ENCODE measurements at regions not wholly inside any gene's neighbourhood (a gene's known extent, or its start where the extent isn't known, plus 50 kb on each side); places are given as distances from the start of the nearest gene placed in this dataset.
A peak's percentile ranks its signal among the peaks of the same experiment; 100 is the strongest.

DNA sequence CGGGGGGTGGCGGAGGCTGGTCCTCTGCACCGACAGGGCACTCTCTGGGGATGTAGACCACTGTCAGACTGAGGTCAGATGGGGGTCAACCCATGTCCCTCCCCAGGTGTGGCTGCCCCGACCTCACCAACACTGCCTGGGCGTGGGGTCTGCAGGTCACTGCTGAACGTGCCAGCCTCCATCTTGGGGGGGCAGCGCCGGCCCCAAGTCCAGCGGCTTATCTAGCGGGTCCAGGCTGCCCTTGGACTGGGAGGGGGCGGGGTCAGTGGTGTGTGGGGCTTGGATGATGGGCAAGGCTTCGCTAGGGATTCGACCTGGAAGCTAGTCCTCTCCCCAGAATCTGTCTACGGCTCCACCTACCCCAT lies 178.2 kb downstream of the IGLL1 start:
- Histone ChIP-seq H4K20me1 (peaks cover 28% of the 10 kb centered on the region), H3K9me3 (no peaks in the 10 kb centered on the region), H3K9ac (0 out of 2 replicates have a peak overlapping the region, but pooled peaks have one; percentile 80), H3K36me3 (no peaks in the 10 kb centered on the region), H3K27me3 (no peaks in the 10 kb centered on the region), H3K27ac (no peak overlapping the region), H3K4me3 (peak overlapping the region; percentile 59; the same call in 1 of the 2 replicates), H3K4me2 (peak overlapping the region; percentile 95), H3K4me1 (peaks cover 72% of the 10 kb centered on the region)
- TF ChIP-seq Cebpa-rat (IDR thresholded peaks at IDR 0.05) = no peak

DNA sequence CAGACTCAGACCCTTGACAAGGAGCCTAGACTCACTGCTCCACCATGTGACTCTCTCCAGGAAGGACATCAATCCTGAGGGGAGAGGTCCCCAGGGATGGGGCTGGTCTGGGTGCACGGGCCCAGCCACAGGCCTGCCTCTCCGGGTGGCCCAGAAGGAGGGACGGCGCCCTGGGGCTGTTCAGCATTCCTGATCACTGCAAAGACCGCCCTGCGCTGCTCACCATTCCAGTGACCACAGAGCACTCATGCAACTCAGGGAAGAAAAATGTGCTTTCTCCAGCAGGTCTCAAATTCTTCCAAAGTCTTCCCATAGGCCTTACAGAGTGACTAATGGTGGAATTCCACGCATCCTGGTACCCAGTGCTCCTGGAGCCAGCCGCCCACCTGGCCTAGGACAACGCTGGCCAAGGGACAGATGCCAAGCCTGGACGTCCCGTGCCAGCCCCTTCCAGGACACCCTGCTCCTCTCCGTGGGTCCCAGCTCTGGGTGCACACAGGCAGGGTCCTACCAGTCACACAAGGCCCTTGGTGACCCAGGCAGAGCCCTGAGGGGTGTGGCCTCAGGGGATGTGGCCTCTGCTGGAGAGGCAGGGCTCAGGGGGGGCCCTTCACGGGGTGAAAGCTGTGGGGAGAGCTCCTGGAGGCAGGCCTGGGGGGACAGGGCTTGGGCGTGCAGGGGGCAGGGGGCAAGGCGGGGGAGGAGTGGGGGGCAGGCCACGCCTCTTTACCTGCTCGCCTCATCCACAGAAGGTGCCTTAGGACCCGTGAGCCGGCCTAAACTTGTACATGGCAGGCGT lies 178.8 kb downstream of the IGLL1 start:
- H3K27ac ChIP-seq = no peak overlapping the region
- H3K4me1 ChIP-seq = peaks cover 78% of the 10 kb centered on the region
- H3K4me3 ChIP-seq = no peak overlapping the region
- H3K4me2 ChIP-seq = peak overlapping the region; percentile 95
- H4K20me1 ChIP-seq = peaks cover 28% of the 10 kb centered on the region
- H3K27me3 ChIP-seq = no peaks in the 10 kb centered on the region
- H3K9ac ChIP-seq = no peak overlapping the region
- no peaks in the 10 kb centered on the region for H3K36me3 ChIP-seq
- no peaks in the 10 kb centered on the region for H3K9me3 ChIP-seq
- TF ChIP-seq Cebpa-rat (IDR thresholded peaks at IDR 0.05) = no peak

DNA sequence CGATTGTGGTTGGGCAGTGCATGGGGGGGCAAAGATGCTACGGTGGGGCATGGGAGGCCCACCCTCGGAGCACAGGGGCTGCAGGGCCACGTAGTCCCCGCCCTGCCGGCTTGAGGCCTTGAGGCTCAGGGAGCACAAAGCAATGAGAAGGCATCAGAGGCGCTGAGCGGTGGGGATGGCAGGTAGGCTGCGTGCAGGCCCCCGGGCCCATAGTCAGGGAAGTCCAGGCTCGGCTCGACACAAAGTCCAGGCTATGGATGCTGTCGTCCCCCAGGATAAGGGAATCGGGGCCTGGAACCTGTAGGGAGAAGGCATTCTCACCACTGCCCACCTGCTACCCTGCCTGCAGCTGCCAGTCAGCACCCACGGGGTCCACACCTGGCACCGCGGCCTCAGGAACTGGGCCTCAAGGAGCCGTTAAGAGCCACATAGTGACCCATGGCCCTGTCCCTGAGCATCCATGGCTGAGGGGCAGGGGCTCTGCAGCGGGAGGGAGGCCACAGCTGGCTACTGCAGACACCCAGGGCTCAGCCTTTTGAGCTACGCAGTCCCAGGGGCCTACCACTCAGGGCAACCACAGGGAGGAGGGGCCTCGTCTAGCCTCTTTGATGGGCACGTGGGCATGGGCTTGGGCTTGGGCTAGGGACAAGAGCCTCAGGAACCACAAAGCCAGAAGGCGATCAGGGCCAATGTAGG lies 179.7 kb downstream of the IGLL1 start:
- H4K20me1 ChIP-seq = peaks cover 28% of the 10 kb centered on the region
- H3K9me3 ChIP-seq = no peaks in the 10 kb centered on the region
- no peak for TF ChIP-seq Cebpa-rat (IDR thresholded peaks at IDR 0.05)
- H3K4me3 ChIP-seq = no peak overlapping the region
- H3K9ac ChIP-seq = no peak overlapping the region
- H3K4me2 ChIP-seq = peak overlapping the region; percentile 88
- H3K4me1 ChIP-seq = peaks cover 87% of the 10 kb centered on the region
- H3K27ac ChIP-seq = no peak overlapping the region
- no peaks in the 10 kb centered on the region for H3K27me3 ChIP-seq
- H3K36me3 ChIP-seq = no peaks in the 10 kb centered on the region

DNA sequence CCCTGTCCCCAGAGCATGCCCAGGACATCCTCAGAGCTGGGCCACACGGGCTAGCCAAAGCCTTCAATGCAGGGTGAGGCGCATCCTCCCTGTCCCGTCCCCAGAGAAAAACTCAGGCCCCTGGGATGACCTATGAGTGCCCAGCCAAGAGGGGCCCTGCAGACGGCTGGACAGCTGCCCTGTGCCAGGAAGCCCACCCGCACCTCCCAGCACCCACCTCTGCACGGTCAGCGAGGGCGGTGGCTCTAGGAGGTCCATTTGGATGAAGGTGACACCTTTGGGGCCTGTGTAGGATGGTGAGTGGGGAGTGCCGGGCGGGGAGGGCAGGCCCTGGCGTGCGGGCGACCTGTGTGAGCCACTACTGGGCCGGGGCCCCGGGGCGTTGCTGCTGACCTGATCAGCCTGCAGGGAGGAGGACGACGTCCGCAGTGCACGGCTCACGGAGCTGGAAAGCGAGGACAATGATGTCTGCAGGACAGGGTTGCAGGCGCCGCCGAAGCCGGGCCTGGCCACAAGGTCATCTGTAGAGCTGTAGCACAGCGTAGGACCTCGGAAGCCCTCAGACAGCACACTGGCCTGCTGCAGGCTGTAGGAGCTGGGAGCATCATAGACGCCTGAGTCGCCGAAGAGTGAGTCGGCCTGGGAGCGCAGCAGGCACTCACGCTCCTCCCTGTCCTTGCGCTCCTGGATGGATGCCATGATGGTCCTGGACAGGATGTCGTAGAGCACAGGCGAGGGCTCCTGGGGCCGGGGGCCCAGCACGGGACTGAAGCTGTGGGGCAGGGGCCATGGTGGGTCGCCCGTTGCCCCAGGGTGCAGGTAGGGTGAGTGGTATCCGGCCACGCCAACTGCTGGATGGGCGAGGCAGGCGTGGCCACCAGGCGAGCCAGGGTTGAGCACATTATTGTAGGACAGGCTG lies 180.5 kb downstream of the IGLL1 start:
- no peak for TF ChIP-seq Cebpa-rat (IDR thresholded peaks at IDR 0.05)
- Histone ChIP-seq H3K4me3 (no peak overlapping the region), H3K27me3 (no peaks in the 10 kb centered on the region), H3K27ac (no peak overlapping the region), H3K9ac (no peak overlapping the region), H3K36me3 (no peaks in the 10 kb centered on the region), H3K4me2 (peak overlapping the region; percentile 88), H3K4me1 (peaks cover 95% of the 10 kb centered on the region), H3K9me3 (no peaks in the 10 kb centered on the region), H4K20me1 (peaks cover 28% of the 10 kb centered on the region)

DNA sequence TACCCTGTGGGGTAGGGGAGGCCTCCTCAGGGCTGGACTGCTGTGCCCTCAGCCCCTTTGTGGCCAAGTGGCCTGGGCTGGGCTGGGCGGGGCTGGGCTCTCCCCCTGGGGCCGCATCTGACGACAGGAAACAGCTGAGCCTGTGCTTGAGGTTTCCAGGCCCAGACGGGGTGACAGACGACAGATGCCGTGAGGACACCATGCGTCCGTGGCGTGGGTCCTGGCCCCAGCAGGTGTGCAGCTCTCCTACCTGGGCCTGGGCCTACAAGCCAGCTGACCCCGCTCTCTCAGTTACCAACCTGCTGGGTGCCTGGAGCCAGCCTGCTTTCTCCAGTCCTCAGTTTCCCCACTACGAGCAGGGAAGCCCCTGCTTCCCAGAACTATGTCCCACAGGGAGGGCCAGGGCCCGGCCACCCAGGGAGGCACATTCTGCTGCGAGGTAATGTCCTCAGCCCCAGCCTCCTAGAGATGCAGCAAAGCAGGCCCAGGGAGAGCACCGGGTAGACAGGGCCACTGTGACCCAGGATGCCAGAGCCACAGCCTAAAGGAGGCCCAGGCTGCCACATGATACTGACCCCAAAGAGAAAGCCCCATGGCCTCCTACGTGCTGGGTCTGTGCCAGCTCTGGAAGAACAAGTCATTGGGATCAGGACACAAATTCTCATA lies 181.3 kb downstream of the IGLL1 start:
- H3K27me3 ChIP-seq = no peaks in the 10 kb centered on the region
- H4K20me1 ChIP-seq = peaks cover 28% of the 10 kb centered on the region
- H3K36me3 ChIP-seq = no peaks in the 10 kb centered on the region
- H3K27ac ChIP-seq = peak overlapping the region; percentile 35; the same call in 1 of the 2 replicates
- peak overlapping the region; percentile 29; the same call in 1 of the 2 replicates for H3K9ac ChIP-seq
- no peak for TF ChIP-seq Cebpa-rat (IDR thresholded peaks at IDR 0.05)
- peaks cover 99% of the 10 kb centered on the region for H3K4me1 ChIP-seq
- H3K4me3 ChIP-seq = no peak overlapping the region
- peak overlapping the region; percentile 88 for H3K4me2 ChIP-seq
- H3K9me3 ChIP-seq = no peaks in the 10 kb centered on the region

DNA sequence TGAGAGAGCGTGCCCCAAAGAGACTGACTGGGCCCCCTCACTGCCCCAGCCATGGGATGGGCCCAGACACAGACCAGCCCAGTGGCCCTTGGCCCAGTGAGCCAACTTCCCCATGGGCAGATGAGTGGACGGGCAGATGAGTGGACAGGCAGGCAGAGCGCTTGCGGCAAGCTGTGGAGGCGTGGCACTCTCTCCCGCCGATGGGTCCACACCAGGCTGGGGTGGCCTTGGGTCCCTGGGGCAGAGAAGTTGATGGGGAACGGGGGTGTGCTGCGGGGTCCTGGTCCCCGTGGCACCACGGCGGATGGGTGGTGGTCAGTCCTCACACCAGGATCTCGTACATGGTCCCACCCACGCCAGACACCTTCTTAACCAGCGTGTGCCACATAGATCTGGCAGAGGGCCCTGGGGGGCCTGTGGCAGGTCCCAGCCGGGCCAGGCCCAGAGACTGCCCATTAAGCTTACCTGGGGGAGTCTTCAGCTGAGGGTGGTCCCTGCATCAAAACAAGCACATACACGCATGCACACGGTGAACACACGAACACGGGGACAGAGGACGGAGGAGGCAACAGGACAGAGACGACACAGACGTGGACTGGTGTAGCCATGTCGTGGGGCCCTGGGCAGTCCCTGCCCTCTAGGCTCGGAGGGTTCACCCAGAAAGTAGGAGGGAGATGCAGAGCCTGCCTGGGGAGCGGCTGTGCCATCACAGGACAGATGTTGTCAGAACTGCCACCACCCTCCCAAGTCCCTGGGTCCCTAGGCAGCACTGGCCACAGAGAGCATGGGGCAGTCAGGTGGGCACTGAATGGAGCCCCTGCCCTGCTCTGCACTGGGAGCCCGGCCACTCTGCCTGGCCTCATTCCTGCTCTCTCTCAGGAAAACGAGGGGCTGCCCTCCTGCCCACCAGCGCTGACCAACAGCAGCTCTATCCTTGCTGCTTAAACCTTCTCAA lies 182.2 kb downstream of the IGLL1 start:
- Histone ChIP-seq H3K36me3 (no peaks in the 10 kb centered on the region), H3K4me2 (peak overlapping the region; percentile 88), H3K4me1 (peaks cover 99% of the 10 kb centered on the region), H4K20me1 (peaks cover 28% of the 10 kb centered on the region), H3K27me3 (no peaks in the 10 kb centered on the region), H3K9me3 (no peaks in the 10 kb centered on the region), H3K27ac (peak overlapping the region; percentile 35), H3K4me3 (no peak overlapping the region), H3K9ac (peak overlapping the region; percentile 29; the same call in 1 of the 2 replicates)
- no peak for TF ChIP-seq Cebpa-rat (IDR thresholded peaks at IDR 0.05)

DNA sequence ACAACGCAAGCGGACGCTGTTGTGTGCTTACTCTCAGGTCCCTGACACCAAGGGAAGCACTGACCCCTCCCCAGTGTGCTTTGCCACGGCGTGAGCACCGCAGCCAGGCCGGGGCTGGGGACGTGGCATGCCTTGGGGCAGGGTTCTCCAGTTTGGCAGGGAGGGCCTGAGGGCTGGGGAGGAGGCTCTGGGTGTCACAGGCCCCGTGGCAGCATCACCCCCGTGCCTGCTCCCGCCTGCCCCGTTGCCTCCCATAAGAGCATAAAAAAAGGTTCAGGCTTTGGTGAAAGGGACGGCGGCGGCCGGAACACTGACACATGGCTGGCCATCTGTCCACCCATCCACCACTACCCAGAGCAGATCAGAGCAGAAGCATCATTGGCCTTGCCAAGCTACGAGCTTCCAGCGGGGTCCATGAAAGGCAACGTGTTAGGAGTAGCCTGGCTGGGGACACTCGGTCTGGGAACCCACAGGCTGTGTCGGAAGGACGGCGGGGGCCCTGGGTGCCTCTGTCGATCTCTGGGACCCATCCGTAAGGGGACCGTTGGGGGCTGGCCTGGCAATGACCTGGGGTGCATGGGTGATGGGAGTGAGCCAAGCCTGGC lies 183.0 kb downstream of the IGLL1 start:
- H3K9me3 ChIP-seq = no peaks in the 10 kb centered on the region
- no peaks in the 10 kb centered on the region for H3K27me3 ChIP-seq
- peaks cover 100% of the 10 kb centered on the region for H3K4me1 ChIP-seq
- no peak for TF ChIP-seq Cebpa-rat (IDR thresholded peaks at IDR 0.05)
- peak overlapping the region; percentile 66; the same call in 1 of the 2 replicates for H3K27ac ChIP-seq
- H3K36me3 ChIP-seq = no peaks in the 10 kb centered on the region
- 0 out of 2 replicates have a peak overlapping the region, but pooled peaks have one; percentile 13 for H3K9ac ChIP-seq
- peak overlapping the region; percentile 88 for H3K4me2 ChIP-seq
- no peak overlapping the region for H3K4me3 ChIP-seq
- peaks cover 28% of the 10 kb centered on the region for H4K20me1 ChIP-seq

Measured in BLaER1 (cell line).